Immature natural killer cell (primary cell): ENCODE measurements at regions not wholly inside any gene's neighbourhood (a gene's known extent, or its start where the extent isn't known, plus 50 kb on each side); places are given as distances from the start of the nearest gene placed in this dataset.
"Not testable (repeated sequence)": the region's sequence is repeated elsewhere in the genome, so short reads cannot be mapped to it uniquely, and the experiment has no call there.

ENCODE experiments used
- DNase-seq, 3 donors: peaks; one replicate each; pipeline ENCODE4 v3.0.0; 2022; ENCODE audit warnings: mixed read lengths in 1 of 3
- H3K27ac Mint-ChIP-seq, 6 donors: one replicate each; pipeline ENCODE4 v1.8.0; 2020; ENCODE audit warnings: mixed read lengths in 6 of 6, mild to moderate bottlenecking in 5 of 6, inconsistent platforms in 4 of 6, moderate library complexity in 3 of 6
- H3K27me3 Mint-ChIP-seq, 3 donors: one replicate each; pipeline ENCODE4 v1.8.0; 2020 to 2021; ENCODE audit warnings: low read depth in 3 of 3, mild to moderate bottlenecking in 3 of 3, mixed read lengths in 3 of 3, moderate library complexity in 3 of 3, inconsistent platforms in 1 of 3
- H3K36me3 Mint-ChIP-seq, 3 donors: one replicate each; pipeline ENCODE4 v1.8.0; 2020; ENCODE audit warnings: mixed read lengths in 3 of 3, inconsistent platforms in 2 of 3, mild to moderate bottlenecking in 2 of 3
- H3K4me1 Mint-ChIP-seq, 2 donors: one replicate each; pipeline ENCODE4 v1.8.0; 2020; ENCODE audit warnings: inconsistent platforms in 2 of 2, mild to moderate bottlenecking in 2 of 2, mixed read lengths in 2 of 2, moderate library complexity in 1 of 2
- H3K4me3 Mint-ChIP-seq, 5 donors: one replicate each; pipeline ENCODE4 v1.8.0; 2020; ENCODE audit warnings: mild to moderate bottlenecking in 5 of 5, mixed read lengths in 5 of 5, inconsistent platforms in 3 of 5, moderate library complexity in 3 of 5
- H3K9me3 Mint-ChIP-seq, 6 donors: one replicate each; pipeline ENCODE4 v1.8.0; 2020; ENCODE audit warnings: mild to moderate bottlenecking in 6 of 6, mixed read lengths in 6 of 6, inconsistent platforms in 4 of 6, moderate library complexity in 3 of 6

DNA sequence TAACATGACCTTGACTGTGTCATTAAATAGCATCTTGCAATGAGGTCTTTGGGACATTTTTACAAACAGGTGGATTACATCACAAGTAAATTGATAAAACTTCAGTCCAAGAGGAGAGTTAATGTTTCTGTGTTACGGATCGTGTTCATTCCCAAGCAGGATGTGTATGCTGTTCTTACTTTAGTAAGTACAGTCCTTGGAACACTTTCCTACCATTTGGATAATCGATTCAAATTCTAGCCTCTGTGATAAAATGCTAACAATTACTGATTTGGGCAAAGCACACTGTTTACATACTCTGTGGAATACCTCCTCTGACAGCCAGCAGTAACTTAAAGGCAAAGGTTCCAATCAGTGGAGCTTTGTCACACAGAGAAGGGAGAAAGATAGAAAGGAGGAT is 351.7 kb downstream of the FAT3 start:
- Mint-ChIP-seq H3K27me3 (peaks cover 0 to 2% (median 0%) of the 10 kb centered on the region in 3 donors), H3K36me3 (no peaks in the 10 kb centered on the region), H3K9me3 (peaks cover 0 to 12% (median under 1%) of the 10 kb centered on the region in 6 donors), H3K4me1 (no peaks in the 10 kb centered on the region), H3K27ac (no peak overlapping the region), H3K4me3 (no peak overlapping the region)
- DNase-seq, result no peak

DNA sequence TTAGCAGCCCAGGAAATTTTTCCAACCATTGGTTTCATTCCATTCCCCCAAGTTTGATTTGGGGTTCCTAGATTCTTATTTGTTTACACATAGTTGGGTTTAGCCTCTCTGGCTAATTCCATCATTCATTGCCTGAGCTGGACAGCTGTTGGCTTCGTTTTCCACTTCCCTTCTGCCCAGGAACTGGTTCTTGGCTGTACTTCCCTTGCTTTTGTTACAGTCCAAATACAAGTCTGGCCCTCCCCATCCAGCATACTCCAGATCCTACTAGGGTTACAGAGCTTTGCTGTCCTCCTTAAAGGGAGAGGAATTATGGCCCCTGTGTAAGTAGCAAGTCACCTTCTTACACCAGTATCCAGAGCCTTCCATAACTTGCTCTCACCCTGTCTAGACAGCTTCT is 356.3 kb downstream of the FAT3 start:
- H3K36me3 Mint-ChIP-seq, result no peaks in the 10 kb centered on the region
- no peak overlapping the region for H3K27ac Mint-ChIP-seq
- H3K4me1 Mint-ChIP-seq, result no peaks in the 10 kb centered on the region
- no peak overlapping the region for H3K4me3 Mint-ChIP-seq
- DNase-seq, result no peak
- peaks cover 0 to 2% (median 0%) of the 10 kb centered on the region in 3 donors for H3K27me3 Mint-ChIP-seq
- peaks cover 0 to 12% (median 4%) of the 10 kb centered on the region in 6 donors for H3K9me3 Mint-ChIP-seq

GRCh38 chr11:92588393-92588792 is 363.8 kb downstream of the FAT3 start:
- peaks cover 0 to 20% (median 9%) of the 10 kb centered on the region in 6 donors for H3K9me3 Mint-ChIP-seq
- H3K27ac Mint-ChIP-seq, result no peak overlapping the region
- peaks cover 0 to 4% (median 0%) of the 10 kb centered on the region in 3 donors for H3K36me3 Mint-ChIP-seq
- H3K4me1 Mint-ChIP-seq, result no peaks in the 10 kb centered on the region
- no peaks in the 10 kb centered on the region for H3K27me3 Mint-ChIP-seq
- H3K4me3 Mint-ChIP-seq, result no peak overlapping the region
- no peak for DNase-seq

- DNase-seq, result no peak
- no peak overlapping the region for H3K4me3 Mint-ChIP-seq
- H3K27me3 Mint-ChIP-seq, result no peaks in the 10 kb centered on the region
- no peak overlapping the region for H3K27ac Mint-ChIP-seq
- H3K9me3 Mint-ChIP-seq, result peaks cover 0 to 18% (median 7%) of the 10 kb centered on the region in 6 donors
- H3K36me3 Mint-ChIP-seq, result peaks cover 0 to 4% (median 0%) of the 10 kb centered on the region in 3 donors
- no peaks in the 10 kb centered on the region for H3K4me1 Mint-ChIP-seq
Measured at GRCh38 chr11:92589512-92589911, 364.9 kb downstream of the FAT3 start.

DNA sequence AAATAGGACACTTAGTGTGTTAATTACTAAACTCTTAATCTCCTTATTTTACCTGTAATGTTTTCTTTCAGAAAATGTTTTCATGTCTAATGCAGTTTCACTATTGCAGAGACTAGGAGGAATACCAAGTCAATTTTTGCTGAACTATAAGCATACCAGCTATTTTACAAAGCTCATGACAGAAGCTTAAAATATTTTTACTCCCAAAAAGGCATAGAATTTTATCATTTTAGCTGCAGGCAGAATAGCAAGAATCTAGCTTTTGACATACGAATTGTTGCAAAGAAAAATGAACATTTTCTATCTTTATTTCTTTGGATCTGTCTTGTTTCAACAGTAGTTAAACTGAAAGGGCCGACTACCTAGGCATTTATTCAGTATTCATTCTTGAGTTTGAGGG is 366.9 kb downstream of the FAT3 start:
- peaks cover 0 to 4% (median 0%) of the 10 kb centered on the region in 3 donors for H3K27me3 Mint-ChIP-seq
- H3K9me3 Mint-ChIP-seq, result peaks cover 0 to 14% (median 7%) of the 10 kb centered on the region in 6 donors
- H3K27ac Mint-ChIP-seq, result no peak overlapping the region
- H3K4me1 Mint-ChIP-seq, result no peaks in the 10 kb centered on the region
- H3K36me3 Mint-ChIP-seq, result peaks cover 0 to 4% (median 0%) of the 10 kb centered on the region in 3 donors
- no peak overlapping the region for H3K4me3 Mint-ChIP-seq
- no peak for DNase-seq

DNA sequence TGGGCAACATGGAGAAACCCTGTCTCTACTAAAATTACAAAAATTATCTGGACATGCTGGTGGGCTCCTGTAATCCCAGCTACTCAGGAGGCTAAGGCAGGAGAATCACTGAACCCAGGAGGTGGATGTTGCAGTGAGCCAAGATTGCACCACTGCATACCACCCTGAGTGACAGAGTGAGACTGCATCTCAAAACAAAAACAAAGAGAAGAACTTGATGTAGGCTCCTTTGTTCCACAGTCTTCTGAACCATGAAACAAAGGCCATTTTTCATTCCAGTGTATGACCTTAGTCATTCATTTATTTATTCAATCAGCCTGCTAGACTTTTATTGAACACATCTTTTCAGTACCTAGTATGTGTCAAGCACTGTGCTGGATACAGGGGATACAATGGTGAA is 369.6 kb downstream of the FAT3 start:
- Mint-ChIP-seq H3K36me3 (peaks cover 0 to 4% (median 0%) of the 10 kb centered on the region in 3 donors), H3K4me1 (no peaks in the 10 kb centered on the region), H3K27ac (no peak overlapping the region), H3K9me3 (peaks cover 1 to 15% (median 6%) of the 10 kb centered on the region in 6 donors), H3K27me3 (peaks cover 0 to 4% (median 2%) of the 10 kb centered on the region in 3 donors), H3K4me3 (no peak overlapping the region)
- no peak for DNase-seq

DNA sequence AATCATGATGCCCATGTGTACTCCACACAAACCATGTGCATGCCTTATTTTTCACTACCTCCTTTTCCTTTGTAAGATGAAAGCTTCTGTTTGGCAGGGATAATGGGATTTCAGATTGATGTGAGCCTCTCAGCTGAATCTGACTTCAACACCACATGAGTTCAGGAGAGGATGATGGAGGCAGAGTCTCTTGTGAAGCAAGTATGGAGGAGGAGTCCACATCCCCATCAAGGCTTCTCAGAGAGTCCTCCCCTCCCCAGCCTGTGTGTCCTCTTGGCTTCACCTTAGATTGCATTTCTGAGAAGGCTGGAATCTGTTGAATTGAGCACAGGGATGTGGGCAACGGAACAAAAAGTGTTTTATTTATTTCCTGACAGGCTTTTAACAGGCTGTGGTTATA is 370.4 kb downstream of the FAT3 start:
- H3K27me3 Mint-ChIP-seq, result peaks cover 0 to 4% (median 2%) of the 10 kb centered on the region in 3 donors
- H3K4me1 Mint-ChIP-seq, result no peaks in the 10 kb centered on the region
- H3K36me3 Mint-ChIP-seq, result no peaks in the 10 kb centered on the region
- peaks cover 1 to 8% (median 3%) of the 10 kb centered on the region in 6 donors for H3K9me3 Mint-ChIP-seq
- no peak overlapping the region for H3K4me3 Mint-ChIP-seq
- no peak overlapping the region for H3K27ac Mint-ChIP-seq
- DNase-seq, result no peak

- no peak for DNase-seq
- H3K9me3 Mint-ChIP-seq, result peaks cover 0 to 6% (median 3%) of the 10 kb centered on the region in 6 donors
- H3K4me3 Mint-ChIP-seq, result no peak overlapping the region
- H3K4me1 Mint-ChIP-seq, result no peaks in the 10 kb centered on the region
- H3K27ac Mint-ChIP-seq, result no peak overlapping the region
- H3K27me3 Mint-ChIP-seq, result peaks cover 0 to 4% (median 2%) of the 10 kb centered on the region in 3 donors
- H3K36me3 Mint-ChIP-seq, result no peaks in the 10 kb centered on the region
Measured at GRCh38 chr11:92596596-92597317, 372.1 kb downstream of the FAT3 start.

DNA sequence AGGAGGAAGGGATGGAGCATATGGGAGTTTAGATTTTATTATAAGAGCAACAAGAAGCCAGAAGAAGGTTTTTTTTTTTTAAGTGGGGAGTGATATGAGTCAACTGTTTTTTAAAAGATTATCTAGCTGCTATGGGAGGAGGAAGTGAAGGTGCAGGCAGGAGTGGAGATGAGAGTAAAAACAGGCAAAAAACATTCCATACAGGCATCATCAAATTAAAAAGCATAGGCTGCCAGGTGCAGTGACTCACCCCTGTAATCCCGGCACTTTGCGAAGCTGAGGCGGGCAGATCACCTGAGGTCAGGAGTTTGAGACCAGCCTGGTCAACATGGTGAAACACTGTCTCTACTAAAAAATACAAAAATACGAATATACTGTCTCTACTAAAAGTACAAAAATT is 368.4 kb upstream of the MTNR1B start:
- no peak overlapping the region for H3K4me3 Mint-ChIP-seq
- H3K4me1 Mint-ChIP-seq, result no peaks in the 10 kb centered on the region
- no peaks in the 10 kb centered on the region for H3K36me3 Mint-ChIP-seq
- H3K9me3 Mint-ChIP-seq, result peaks cover 0 to 8% (median 3%) of the 10 kb centered on the region in 6 donors
- peaks cover 0 to 2% (median 0%) of the 10 kb centered on the region in 3 donors for H3K27me3 Mint-ChIP-seq
- no peak overlapping the region for H3K27ac Mint-ChIP-seq
- DNase-seq, result no peak

GRCh38 chr11:92605667-92606066 is 363.8 kb upstream of the MTNR1B start:
- Mint-ChIP-seq H3K4me1 (no peaks in the 10 kb centered on the region), H3K4me3 (no peak overlapping the region), H3K27ac (no peak overlapping the region), H3K36me3 (no peaks in the 10 kb centered on the region), H3K9me3 (peaks cover 0 to 4% (median 0%) of the 10 kb centered on the region in 6 donors), H3K27me3 (no peaks in the 10 kb centered on the region)
- no peak for DNase-seq

- Mint-ChIP-seq H3K9me3 (peaks cover 0 to 4% (median under 1%) of the 10 kb centered on the region in 6 donors), H3K27ac (no peak overlapping the region), H3K27me3 (no peaks in the 10 kb centered on the region), H3K4me3 (no peak overlapping the region), H3K36me3 (no peaks in the 10 kb centered on the region), H3K4me1 (no peaks in the 10 kb centered on the region)
- no peak for DNase-seq
Measured at GRCh38 chr11:92607969-92608722, 361.3 kb upstream of the MTNR1B start.

DNA sequence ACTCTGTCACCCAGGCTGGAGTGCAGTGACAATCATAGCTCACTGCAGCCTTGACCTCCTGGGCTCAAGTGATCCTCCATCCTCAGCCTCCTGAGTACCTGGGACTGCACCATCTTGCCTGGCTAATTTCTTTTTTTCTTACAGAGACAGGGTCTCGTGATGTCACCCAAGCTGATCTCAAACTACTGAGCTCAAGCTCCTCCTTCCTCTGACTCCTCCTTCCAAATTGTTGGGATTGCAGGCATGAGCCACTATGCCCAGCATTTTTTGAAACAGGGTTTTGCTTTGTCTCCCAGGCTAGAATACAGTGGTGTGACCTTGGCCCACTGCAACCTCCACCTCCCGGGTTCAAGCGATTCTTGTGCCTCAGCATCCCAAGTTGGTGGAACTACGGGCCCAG is 358.3 kb upstream of the MTNR1B start:
- no peak for DNase-seq
- H3K27ac Mint-ChIP-seq, result no peak overlapping the region
- H3K9me3 Mint-ChIP-seq, result peaks cover 0 to 4% (median under 1%) of the 10 kb centered on the region in 6 donors
- no peak overlapping the region for H3K4me3 Mint-ChIP-seq
- no peaks in the 10 kb centered on the region for H3K36me3 Mint-ChIP-seq
- H3K27me3 Mint-ChIP-seq, result peaks cover 0 to 2% (median 0%) of the 10 kb centered on the region in 3 donors
- H3K4me1 Mint-ChIP-seq, result no peaks in the 10 kb centered on the region

- H3K27me3 Mint-ChIP-seq, H3K27ac Mint-ChIP-seq, DNase-seq, H3K36me3 Mint-ChIP-seq, H3K4me3 Mint-ChIP-seq, H3K4me1 Mint-ChIP-seq: not testable (repeated sequence)
- peaks cover 0 to 17% (median 7%) of the 10 kb centered on the region in 6 donors for H3K9me3 Mint-ChIP-seq
Measured at GRCh38 chr11:92618020-92618419, 351.4 kb upstream of the MTNR1B start.

- Mint-ChIP-seq H3K9me3 (peaks cover 0 to 15% (median 6%) of the 10 kb centered on the region in 6 donors), H3K27ac (no peak overlapping the region), H3K4me1 (no peaks in the 10 kb centered on the region), H3K27me3 (no peaks in the 10 kb centered on the region), H3K4me3 (no peak overlapping the region), H3K36me3 (no peaks in the 10 kb centered on the region)
- DNase-seq, result no peak
Measured at GRCh38 chr11:92623055-92623454, 346.4 kb upstream of the MTNR1B start.
